HepG2 (cell line): ENCODE measurements at regions not wholly inside any gene's neighbourhood (a gene's known extent, or its start where the extent isn't known, plus 50 kb on each side); places are given as distances from the start of the nearest gene placed in this dataset.

Source experiments
- ATAC-seq: fragments of 200-7000 bp; cut with Tn5 transposase; 3 replicates; pipeline ENCODE4 v1.9.1; 2020; ENCODE audit warnings: mild to moderate bottlenecking, moderate library complexity
- BruUV-seq: library from RNA; stranded (reverse); fragments of 400-500 nt; replicated peaks from 2 replicates; lab custom pipeline; 2021; lab: Mats Ljungman, UMichigan
- CTCF ChIA-PET: fragments of 300-600 bp; formaldehyde crosslinking; extraction: SDS; loops from one replicate; lab custom pipeline; 2021; ENCODE audit warnings: low total read pairs, inconsistent platforms, low intra/inter-chr PET ratio; lab: Yijun Ruan, JAX
- POLR2A ChIA-PET: fragments of 350-600 bp; sonication (Branson Sonifier 250); formaldehyde crosslinking; loops from one replicate; lab custom pipeline; 2020; ENCODE audit warnings: antibody characterized with exemption, inconsistent platforms; lab: Yijun Ruan, JAX
- DNase-seq: peaks from one replicate; pipeline ENCODE4 v3.0.0-alpha.2; 2015; ENCODE audit warnings: low spot score
- FAIRE-seq: peaks from 3 replicates; lab custom pipeline; 2011; peaks lifted over from hg19 to GRCh38; lab: Jason Lieb, UNC
- H2AFZ ChIP-seq: one replicate; pipeline ENCODE4 v1.6.1; 2011; ENCODE audit warnings: low read length, inconsistent platforms
- H3K27ac ChIP-seq: fragments of 300-600 bp; 3 replicates; pipeline ENCODE4 v1.8.0; 2011; ENCODE audit warnings: mixed run types, mild to moderate bottlenecking, mixed read lengths, low read length, inconsistent platforms; ENCODE audit not compliant: insufficient read depth; ENCODE audit errors: extremely low read length
- H3K27me3 ChIP-seq, 2 experiments: fragments of 200-600 bp in 1 of 2; 2 replicates in 1 of 2; 3 replicates in 1 of 2; pipeline versions ENCODE4 v1.6.0 to v1.8.0; 2011; ENCODE audit warnings: low read length in 2 of 2, mild to moderate bottlenecking in 2 of 2, moderate library complexity in 2 of 2, inconsistent platforms in 1 of 2; ENCODE audit not compliant: insufficient read depth in 2 of 2, control insufficient read depth in 1 of 2
- H3K36me3 ChIP-seq, 2 experiments: fragments of 200-600 bp in 1 of 2; replicated peaks in 1 of 2; 2 replicates in 1 of 2; 3 replicates in 1 of 2; pipeline versions ENCODE4 v1.5.1 to v1.8.0; 2011; ENCODE audit warnings: low read length in 2 of 2, inconsistent platforms in 1 of 2; ENCODE audit not compliant: insufficient read depth in 2 of 2, control insufficient read depth in 1 of 2
- H3K4me1 ChIP-seq: 2 replicates; pipeline ENCODE4 v1.5.1; 2012; ENCODE audit warnings: low read length, inconsistent platforms; ENCODE audit not compliant: insufficient read depth
- H3K4me2 ChIP-seq: 2 replicates; pipeline ENCODE4 v1.6.0; 2011; ENCODE audit warnings: low read depth, low read length, inconsistent platforms
- H3K4me3 ChIP-seq, 3 experiments: fragments of 200-600 bp in 1 of 3; sonication (generic), shearing (Covaris generic) in 1 of 3; replicated peaks in 1 of 3; 2 replicates each; pipeline ENCODE4 v1.5.1; 2011 to 2016; ENCODE audit warnings: low read length in 3 of 3, inconsistent platforms in 2 of 3, low read depth in 2 of 3, mild to moderate bottlenecking in 2 of 3, control low read depth in 1 of 3, mixed read lengths in 1 of 3; ENCODE audit not compliant: insufficient read depth in 1 of 3
- H3K79me2 ChIP-seq: one replicate; pipeline ENCODE4 v1.6.1; 2011; ENCODE audit warnings: low read length, inconsistent platforms; ENCODE audit not compliant: insufficient read depth
- H3K9ac ChIP-seq: 2 replicates; pipeline ENCODE4 v1.6.0; 2011; ENCODE audit warnings: mild to moderate bottlenecking, low read depth, low read length, inconsistent platforms; ENCODE audit not compliant: insufficient read depth
- H3K9me3 ChIP-seq: 2 replicates; pipeline ENCODE4 v1.5.1; 2012; ENCODE audit warnings: mild to moderate bottlenecking, low read length
- H4K20me1 ChIP-seq: 2 replicates; pipeline ENCODE4 v1.6.0; 2011; ENCODE audit warnings: inconsistent platforms, mild to moderate bottlenecking, low read length, moderate library complexity; ENCODE audit not compliant: insufficient read depth
- SRF ChIP-seq: IDR thresholded peaks from 2 replicates; pipeline ENCODE4 v1.6.1; 2011; ENCODE audit warnings: mild to moderate bottlenecking, low read depth, low read length, moderate library complexity
- ZBTB7A ChIP-seq: sonication (generic); formaldehyde crosslinking; IDR thresholded peaks from 2 replicates; pipeline ENCODE4 v1.8.0; 2022; ENCODE audit warnings: mild to moderate bottlenecking, missing genetic modification reagents
- ZNF746 ChIP-seq: sonication (generic); formaldehyde crosslinking; IDR thresholded peaks from 2 replicates; pipeline ENCODE4 v1.8.0; 2022; ENCODE audit warnings: mild to moderate bottlenecking, missing genetic modification reagents
- WGBS: methylation state at CpG from one replicate; pipeline ENCODE4 v1.1.6; 2017; ENCODE audit warnings: low lambda C conversion rate; 5-methylcytosine and 5-hydroxymethylcytosine counted together
- in situ Hi-C: cut with HindIII; loops from 2 replicates; pipeline ENCODE4 v1.10.0; 2017; ENCODE audit warnings: low pct_unique_long_range_greater_than_20kb; ENCODE audit not compliant: extremely low pct_ligation_motif_present
- intact Hi-C: fragments of 100-400 bp; cut with micrococcal nuclease; formaldehyde crosslinking; loops from one replicate; pipeline ENCODE4 v1.10.0; 2022; ENCODE audit not compliant: unreplicated experiment

DNA sequence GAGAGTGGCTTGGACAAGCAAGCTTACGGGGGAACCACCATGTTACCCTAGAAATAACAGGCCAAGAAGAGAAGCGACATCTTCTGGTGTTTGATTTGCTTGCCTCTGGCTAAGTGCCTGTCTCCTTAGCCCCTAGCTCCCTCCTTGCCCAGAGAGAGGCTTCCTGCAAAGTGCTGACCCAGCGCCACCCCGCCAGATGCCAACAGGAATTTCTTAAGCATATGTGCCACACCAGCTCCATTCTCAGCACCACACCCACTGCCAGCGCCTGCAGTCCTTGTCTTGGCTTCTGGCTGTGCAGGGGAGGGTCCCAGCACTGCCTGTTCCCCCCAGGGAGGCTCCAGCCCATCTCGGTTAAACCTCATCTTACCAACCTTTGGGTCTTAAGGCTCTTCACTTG, 74.2 kb upstream of the NCOR2 start:
- Histone ChIP-seq H4K20me1 (no peaks in the 10 kb centered on the region), H3K4me2 (no peak overlapping the region), H3K9me3 (no peaks in the 10 kb centered on the region), H3K4me1 (no peaks in the 10 kb centered on the region)
- in situ Hi-C loops = no loop called here
- BruUV-seq = no TSS peak
- TF ChIP-seq SRF = no peak
- TF ChIP-seq, all 625 proteins: peak for 0
- H2AFZ ChIP-seq = no peak overlapping the region
- POLR2A ChIA-PET = no interaction called here
- FAIRE-seq (no peak), DNase-seq (no peak), ATAC-seq (no peak)
- CTCF ChIA-PET = no interaction called here
- peaks cover 2 to 11% of the 10 kb centered on the region in 2 experiments; a peak in 4 of 5 replicates for H3K27me3 ChIP-seq
- no peaks in the 10 kb centered on the region for H3K36me3 ChIP-seq
- WGBS = 29% methylated on average over 3 of the region's 6 CpGs
- no peak overlapping the region for H3K27ac ChIP-seq
- H3K4me3 ChIP-seq = no peak overlapping the region
- intact Hi-C loops = no loop called here
- no peak overlapping the region for H3K9ac ChIP-seq
- no peaks in the 10 kb centered on the region for H3K79me2 ChIP-seq

DNA sequence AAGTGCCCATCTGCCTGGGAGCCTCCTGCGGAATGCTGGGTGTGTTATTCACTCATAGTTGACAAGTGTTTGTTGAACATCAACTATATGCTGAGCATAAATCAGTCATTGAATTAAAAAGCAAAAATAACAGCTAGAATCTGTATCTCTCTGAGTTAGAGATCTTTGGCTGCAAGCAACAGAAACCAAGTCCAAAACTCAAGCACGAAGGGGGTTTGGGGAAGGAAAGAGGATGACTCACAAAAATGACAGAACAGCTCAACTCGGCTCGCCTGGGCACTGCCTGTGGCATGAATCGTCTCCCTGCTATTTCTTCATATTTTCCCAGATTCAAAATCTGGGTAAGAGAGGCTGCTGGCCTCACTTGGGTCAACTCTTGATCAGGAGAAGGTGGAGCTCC, 72.6 kb upstream of the NCOR2 start:
- no peaks in the 10 kb centered on the region for H3K9me3 ChIP-seq
- intact Hi-C loops = no loop called here
- peaks cover 2 to 11% of the 10 kb centered on the region in 2 experiments; a peak in 4 of 5 replicates for H3K27me3 ChIP-seq
- no TSS peak for BruUV-seq
- no peak overlapping the region for H3K4me2 ChIP-seq
- no peak for DNase-seq
- CTCF ChIA-PET = no interaction called here
- POLR2A ChIA-PET = no interaction called here
- in situ Hi-C loops = no loop called here
- no peak overlapping the region for H2AFZ ChIP-seq
- no peak overlapping the region for H3K4me3 ChIP-seq
- H3K9ac ChIP-seq = no peak overlapping the region
- TF ChIP-seq ZBTB7A (CRISPR knock-in tag) (no peak), ZNF746 (CRISPR knock-in tag) (no peak)
- no peaks in the 10 kb centered on the region for H3K79me2 ChIP-seq
- FAIRE-seq = no peak
- H3K36me3 ChIP-seq = no peaks in the 10 kb centered on the region
- WGBS = 9% methylated on average over 5 of the region's 5 CpGs
- no peak overlapping the region for H3K27ac ChIP-seq
- no peak for ATAC-seq
- no peaks in the 10 kb centered on the region for H4K20me1 ChIP-seq
- H3K4me1 ChIP-seq = no peaks in the 10 kb centered on the region
